Activated CD4-positive, alpha-beta T cell treated with anti-CD3 and anti-CD28 coated beads, Interleukin-2, Interleukin-6, amounts not matched to agents 100 ng/mL and 50 ng/mL, durations not matched to agents 16 hours and 8 hours (primary cell): ENCODE measurements at regions not wholly inside any gene's neighbourhood (a gene's known extent, or its start where the extent isn't known, plus 50 kb on each side); places are given as distances from the start of the nearest gene placed in this dataset.

Experiments
- DNase-seq: peaks from one replicate; pipeline ENCODE4 v3.0.0-alpha.2; 2020

- DNase-seq: no peak
These were observed 222.8 kb downstream of the SIPA1L2 start for GRCh38 chr1:232407120-232407519.

GRCh38 chr1:232405781-232406180 is 224.2 kb downstream of the SIPA1L2 start:
- DNase-seq: no peak

GRCh38 chr1:232404981-232405731 is 224.8 kb downstream of the SIPA1L2 start:
- no peak for DNase-seq

GRCh38 chr1:232404227-232404626 is 225.7 kb downstream of the SIPA1L2 start:
- DNase-seq: no peak

GRCh38 chr1:232403017-232403714 is 226.8 kb downstream of the SIPA1L2 start:
- DNase-seq: no peak

GRCh38 chr1:232398823-232399222 is 231.1 kb downstream of the SIPA1L2 start:
- no peak for DNase-seq

- DNase-seq: no peak
These were observed 236.3 kb downstream of the SIPA1L2 start for GRCh38 chr1:232393444-232394146.

GRCh38 chr1:232393010-232393409 is 236.9 kb downstream of the SIPA1L2 start:
- DNase-seq: no peak

- DNase-seq: no peak
These were observed 239.3 kb downstream of the SIPA1L2 start for GRCh38 chr1:232390590-232390989.

- DNase-seq: no peak
These were observed 240.2 kb downstream of the SIPA1L2 start for GRCh38 chr1:232389744-232390143.

GRCh38 chr1:232388363-232388762 is 241.6 kb downstream of the SIPA1L2 start:
- no peak for DNase-seq

GRCh38 chr1:232386721-232387510 is 243.0 kb downstream of the SIPA1L2 start:
- DNase-seq: no peak

GRCh38 chr1:232386294-232386693 is 243.6 kb downstream of the SIPA1L2 start:
- no peak for DNase-seq

- DNase-seq: no peak
These were observed 244.7 kb downstream of the SIPA1L2 start for GRCh38 chr1:232385221-232385620.

GRCh38 chr1:232384171-232384883 is 245.6 kb downstream of the SIPA1L2 start:
- DNase-seq: no peak

- no peak for DNase-seq
These were observed 246.3 kb downstream of the SIPA1L2 start for GRCh38 chr1:232383455-232384123.

GRCh38 chr1:232382671-232383070 is 247.3 kb downstream of the SIPA1L2 start:
- DNase-seq: no peak

GRCh38 chr1:232381394-232382100 is 248.4 kb downstream of the SIPA1L2 start:
- DNase-seq: no peak

- no peak for DNase-seq
These were observed 249.3 kb downstream of the SIPA1L2 start for GRCh38 chr1:232380596-232380995.

GRCh38 chr1:232380131-232380530 is 249.8 kb downstream of the SIPA1L2 start:
- no peak for DNase-seq

GRCh38 chr1:232379063-232379434 is 250.9 kb downstream of the SIPA1L2 start:
- DNase-seq: no peak
